Gastroesophageal sphincter (tissue), 3 donors: ENCODE measurements at regions not wholly inside any gene's neighbourhood (a gene's known extent, or its start where the extent isn't known, plus 50 kb on each side); places are given as distances from the start of the nearest gene placed in this dataset.

Experiments
- CTCF ChIP-seq, 4 experiments: fragments of 200-600 bp in 2 of 4; fragments of 450-650 bp in 2 of 4; sonication (generic) in 1 of 4; IDR thresholded peaks; one replicate each; pipeline ENCODE4 v1.5.1; 2017 to 2019; ENCODE audit warnings: antibody characterized with exemption in 4 of 4, mild to moderate bottlenecking in 2 of 4, moderate library complexity in 2 of 4
- POLR2A ChIP-seq, 2 donors: fragments of 450-650 bp; IDR thresholded peaks; one replicate each; pipeline ENCODE4 v1.6.1; 2017; ENCODE audit warnings: antibody characterized with exemption in 2 of 2, mild to moderate bottlenecking in 2 of 2, moderate library complexity in 1 of 2
- POLR2AphosphoS5 ChIP-seq: sonication (generic); formaldehyde crosslinking; IDR thresholded peaks from one replicate; pipeline ENCODE4 v1.6.1; 2017; ENCODE audit warnings: antibody characterized with exemption

GRCh38 chr5:167230414-167230813, 1061.0 kb upstream of the WWC1 start:
- no peak for TF ChIP-seq POLR2A (IDR thresholded peaks at IDR 0.05)
- no peak for TF ChIP-seq POLR2AphosphoS5
- TF ChIP-seq CTCF (IDR thresholded peaks at IDR 0.05), result no peak
